ENCODE measurements at regions not wholly inside any gene's neighbourhood (a gene's known extent, or its start where the extent isn't known, plus 50 kb on each side); places are given as distances from the start of the nearest gene placed in this dataset.

- TF ChIP-seq MYC (IDR thresholded peaks at IDR 0.05; ENCODE audit: low read depth, low read length) (no peak), GATA2 (IDR thresholded peaks at IDR 0.05; ENCODE audit: insufficient read depth, insufficient read length, low read depth, low read length) (no peak), JUN (IDR thresholded peaks at IDR 0.05; ENCODE audit: borderline replicate concordance, insufficient read depth, insufficient read length, low read depth) (no peak), MAX (IDR thresholded peaks at IDR 0.05; ENCODE audit: insufficient read depth, insufficient read length) (no peak), POLR2AphosphoS5 (IDR thresholded peaks at IDR 0.05; ENCODE audit: insufficient read depth, low read depth, low read length) (no peak), EZH2 (IDR thresholded peaks at IDR 0.05; ENCODE audit: borderline replicate concordance, low read depth, low read length, severe bottlenecking) (no peak)
- no peak overlapping the region for H3K27ac ChIP-seq (ENCODE audit: insufficient read depth, low read depth, low read length)
- no peaks in the 10 kb centered on the region for H3K9me3 ChIP-seq (replicated peaks; ENCODE audit: control insufficient read depth, insufficient read depth, low read length)
- H3K9me1 ChIP-seq (replicated peaks; ENCODE audit: control insufficient read depth, extremely low read depth, insufficient read depth, low read length) = no peaks in the 10 kb centered on the region
- H3K4me1 ChIP-seq (ENCODE audit: control insufficient read depth, extremely low read depth, insufficient read depth, low read length) = no peaks in the 10 kb centered on the region
- intact Hi-C loops (cut with micrococcal nuclease) = no loop called here
- no peak overlapping the region for H3K9ac ChIP-seq (replicated peaks; ENCODE audit: extremely low read depth, insufficient read depth, low read length)
- FAIRE-seq = no peak
- H4K20me1 ChIP-seq (replicated peaks; ENCODE audit: control insufficient read depth, extremely low read depth, insufficient read depth, low read length) = no peaks in the 10 kb centered on the region
- H3K4me2 ChIP-seq (ENCODE audit: insufficient read depth, low read length) = no peak overlapping the region
- dilution Hi-C loops (cut with MboI; ENCODE audit: extremely low pct_ligation_motif_present, low sequenced_read_pairs) = no loop called here
- no peaks in the 10 kb centered on the region for H3K36me3 ChIP-seq (ENCODE audit: control insufficient read depth in 2 of 2, extremely low read depth in 1 of 2, insufficient read depth in 2 of 2, low read length in 2 of 2)
- ChIA-PET POLR2A (no interaction called here), CTCF (interaction anchor here (0.6 kb wide), 1 partner anchor 245 kb away, joined by 3 read pairs; no protein-coding TSS in a partner anchor)
- no peak overlapping the region for H2AFZ ChIP-seq (ENCODE audit: low read depth, low read length)
- BruUV-seq (replicated peaks) = no TSS peak
- no peak for DNase-seq (ENCODE audit: low read depth, low spot score)
- no peaks in the 10 kb centered on the region for H3K27me3 ChIP-seq (ENCODE audit: control insufficient read depth in 2 of 2, insufficient read depth in 2 of 2, low read length in 2 of 2)
- H3K79me2 ChIP-seq (ENCODE audit: control insufficient read depth, insufficient read depth, low read length) = no peaks in the 10 kb centered on the region
- H3K4me3 ChIP-seq (replicated peaks in 1 of 3; ENCODE audit: insufficient read depth in 1 of 3, low read depth in 1 of 3, low read length in 3 of 3) = no peak overlapping the region
These were observed 407.1 kb upstream of the MGMT start for GRCh38 chr10:129059977-129060376.

GRCh38 chr10:129063212-129063611 lies 403.8 kb upstream of the MGMT start:
- Histone ChIP-seq H3K36me3 (ENCODE audit: control insufficient read depth in 2 of 2, extremely low read depth in 1 of 2, insufficient read depth in 2 of 2, low read length in 2 of 2) (no peaks in the 10 kb centered on the region), H3K27me3 (ENCODE audit: control insufficient read depth in 2 of 2, insufficient read depth in 2 of 2, low read length in 2 of 2) (no peaks in the 10 kb centered on the region), H3K27ac (ENCODE audit: insufficient read depth, low read depth, low read length) (no peak overlapping the region), H3K9me1 (replicated peaks; ENCODE audit: control insufficient read depth, extremely low read depth, insufficient read depth, low read length) (no peaks in the 10 kb centered on the region), H3K4me2 (ENCODE audit: insufficient read depth, low read length) (no peak overlapping the region), H4K20me1 (replicated peaks; ENCODE audit: control insufficient read depth, extremely low read depth, insufficient read depth, low read length) (no peaks in the 10 kb centered on the region), H3K9ac (replicated peaks; ENCODE audit: extremely low read depth, insufficient read depth, low read length) (no peak overlapping the region), H3K4me3 (replicated peaks in 1 of 3; ENCODE audit: insufficient read depth in 1 of 3, low read depth in 1 of 3, low read length in 3 of 3) (no peak overlapping the region), H2AFZ (ENCODE audit: low read depth, low read length) (no peak overlapping the region), H3K9me3 (replicated peaks; ENCODE audit: control insufficient read depth, insufficient read depth, low read length) (no peaks in the 10 kb centered on the region), H3K4me1 (ENCODE audit: control insufficient read depth, extremely low read depth, insufficient read depth, low read length) (no peaks in the 10 kb centered on the region), H3K79me2 (ENCODE audit: control insufficient read depth, insufficient read depth, low read length) (no peaks in the 10 kb centered on the region)
- ChIA-PET CTCF (interaction anchor here (1.3 kb wide), 1 partner anchor 29 kb away, joined by 3 read pairs; no protein-coding TSS in a partner anchor), POLR2A (no interaction called here)
- FAIRE-seq (no peak), DNase-seq (ENCODE audit: low read depth, low spot score) (no peak)
- BruUV-seq (replicated peaks) = no TSS peak
- intact Hi-C loops (cut with micrococcal nuclease) (no loop called here), dilution Hi-C loops (cut with MboI; ENCODE audit: extremely low pct_ligation_motif_present, low sequenced_read_pairs) (no loop called here)
- TF ChIP-seq EZH2 (IDR thresholded peaks at IDR 0.05; ENCODE audit: borderline replicate concordance, low read depth, low read length, severe bottlenecking) (no peak), GATA2 (IDR thresholded peaks at IDR 0.05; ENCODE audit: insufficient read depth, insufficient read length, low read depth, low read length) (no peak), JUN (IDR thresholded peaks at IDR 0.05; ENCODE audit: borderline replicate concordance, insufficient read depth, insufficient read length, low read depth) (no peak), POLR2AphosphoS5 (IDR thresholded peaks at IDR 0.05; ENCODE audit: insufficient read depth, low read depth, low read length) (no peak), CTCF (IDR thresholded peaks at IDR 0.05; ENCODE audit: extremely low read depth in 1 of 2, insufficient read depth in 1 of 2, low read depth in 1 of 2, low read length in 2 of 2) (no peak), MAX (IDR thresholded peaks at IDR 0.05; ENCODE audit: insufficient read depth, insufficient read length) (no peak), POLR2A (IDR thresholded peaks at IDR 0.05; ENCODE audit: low read depth, low read length) (no peak)
